GM12892 (cell line): ENCODE measurements at regions not wholly inside any gene's neighbourhood (a gene's known extent, or its start where the extent isn't known, plus 50 kb on each side); places are given as distances from the start of the nearest gene placed in this dataset.

ENCODE experiments used
- POLR2A ChIP-seq: IDR thresholded peaks from 2 replicates; pipeline ENCODE4 v1.6.1; 2011; ENCODE audit warnings: low read depth, low read length, control low read depth
- TAF1 ChIP-seq: IDR thresholded peaks from 2 replicates; pipeline ENCODE4 v1.6.1; 2011; ENCODE audit warnings: low read depth, mild to moderate bottlenecking, control low read depth, low read length, borderline replicate concordance

DNA sequence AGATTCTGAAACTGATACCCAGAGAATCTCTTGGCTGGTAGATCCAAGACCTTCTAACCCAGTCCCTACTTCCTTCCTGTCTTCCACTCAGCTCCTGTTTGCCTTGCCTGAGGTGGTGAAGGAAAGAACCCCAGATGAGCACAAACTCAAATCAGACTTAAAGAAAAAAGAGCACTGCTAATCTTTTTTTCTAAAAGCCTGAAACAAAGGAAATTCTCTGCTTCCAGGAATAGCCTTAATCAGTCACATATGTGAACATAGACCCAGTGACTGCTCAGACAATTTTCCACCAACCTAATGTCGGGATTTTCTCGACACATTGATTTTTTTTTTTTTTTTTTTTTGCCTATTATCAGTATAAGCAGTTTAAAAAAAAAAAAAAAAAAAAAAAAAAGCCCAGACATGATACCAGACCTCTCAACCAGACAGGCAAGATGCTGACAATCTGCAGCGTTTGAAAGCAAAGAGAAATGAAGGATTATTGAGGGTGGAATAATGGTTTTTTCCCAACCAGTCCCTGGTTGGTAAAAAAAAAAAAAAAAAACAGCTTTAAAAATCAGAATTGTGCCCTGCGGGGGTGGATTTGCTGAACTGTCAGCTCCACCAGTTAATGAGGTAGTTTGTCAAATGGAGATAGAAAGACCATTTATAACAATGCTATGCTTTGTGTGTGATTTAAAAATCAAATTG is 256.8 kb upstream of the RARB start:
- no peak for TF ChIP-seq TAF1
- no peak for TF ChIP-seq POLR2A
